Duodenal mucosa (tissue), 2 donors: ENCODE measurements at regions not wholly inside any gene's neighbourhood (a gene's known extent, or its start where the extent isn't known, plus 50 kb on each side); places are given as distances from the start of the nearest gene placed in this dataset.

Source experiments
- H3K27ac ChIP-seq: one replicate; pipeline ENCODE4 v1.7.0; 2013; ENCODE audit warnings: low read depth, low read length
- H3K27me3 ChIP-seq, 2 donors: one replicate each; pipeline ENCODE4 v1.7.0; 2013; ENCODE audit warnings: low read length in 2 of 2, control low read depth in 1 of 2; ENCODE audit not compliant: insufficient read depth in 2 of 2, control insufficient read depth in 1 of 2
- H3K36me3 ChIP-seq, 2 donors: one replicate each; pipeline ENCODE4 v1.7.0; 2013; ENCODE audit warnings: low read length in 2 of 2, control low read depth in 1 of 2; ENCODE audit not compliant: insufficient read depth in 2 of 2, control insufficient read depth in 1 of 2
- H3K4me1 ChIP-seq, 2 donors: one replicate each; pipeline ENCODE4 v1.7.0; 2013; ENCODE audit warnings: low read length in 2 of 2, control low read depth in 1 of 2; ENCODE audit not compliant: insufficient read depth in 2 of 2, control insufficient read depth in 1 of 2
- H3K4me3 ChIP-seq, 2 donors: one replicate each; pipeline ENCODE4 v1.7.0; 2013; ENCODE audit warnings: low read length in 2 of 2, low read depth in 1 of 2
- H3K9ac ChIP-seq, 2 donors: one replicate each; pipeline ENCODE4 v1.7.0; 2013; ENCODE audit warnings: low read length in 2 of 2, low read depth in 1 of 2
- H3K9me3 ChIP-seq, 2 donors: one replicate each; pipeline ENCODE4 v1.7.0; 2013; ENCODE audit warnings: low read length in 2 of 2, control low read depth in 1 of 2; ENCODE audit not compliant: control insufficient read depth in 1 of 2

DNA sequence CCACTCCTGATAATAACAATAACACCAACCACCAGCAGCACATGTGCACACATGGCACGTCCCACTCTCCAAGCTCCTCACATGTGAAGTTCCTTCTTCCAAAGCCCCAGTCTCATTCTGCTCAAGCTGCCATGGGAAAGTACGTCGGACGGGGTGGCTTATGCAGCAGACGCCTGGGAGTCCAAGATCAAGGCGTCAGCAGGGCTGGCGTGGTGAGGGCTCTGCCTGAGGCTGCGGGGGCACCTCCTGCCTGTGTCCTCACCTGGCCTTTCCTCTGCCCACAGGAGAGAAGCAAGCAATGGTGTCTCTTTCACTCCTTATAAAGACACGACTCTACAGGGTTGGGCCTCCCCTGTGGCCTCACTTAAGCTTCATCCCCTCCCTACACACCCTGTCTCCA lies 68.8 kb upstream of the INSIG1 start:
- no peak overlapping the region for H3K9ac ChIP-seq
- H3K4me1 ChIP-seq: peaks cover 14 to 27% of the 10 kb centered on the region in 2 donors
- no peaks in the 10 kb centered on the region for H3K36me3 ChIP-seq
- H3K27ac ChIP-seq: no peak overlapping the region
- no peaks in the 10 kb centered on the region for H3K9me3 ChIP-seq
- H3K27me3 ChIP-seq: no peaks in the 10 kb centered on the region
- H3K4me3 ChIP-seq: no peak overlapping the region

DNA sequence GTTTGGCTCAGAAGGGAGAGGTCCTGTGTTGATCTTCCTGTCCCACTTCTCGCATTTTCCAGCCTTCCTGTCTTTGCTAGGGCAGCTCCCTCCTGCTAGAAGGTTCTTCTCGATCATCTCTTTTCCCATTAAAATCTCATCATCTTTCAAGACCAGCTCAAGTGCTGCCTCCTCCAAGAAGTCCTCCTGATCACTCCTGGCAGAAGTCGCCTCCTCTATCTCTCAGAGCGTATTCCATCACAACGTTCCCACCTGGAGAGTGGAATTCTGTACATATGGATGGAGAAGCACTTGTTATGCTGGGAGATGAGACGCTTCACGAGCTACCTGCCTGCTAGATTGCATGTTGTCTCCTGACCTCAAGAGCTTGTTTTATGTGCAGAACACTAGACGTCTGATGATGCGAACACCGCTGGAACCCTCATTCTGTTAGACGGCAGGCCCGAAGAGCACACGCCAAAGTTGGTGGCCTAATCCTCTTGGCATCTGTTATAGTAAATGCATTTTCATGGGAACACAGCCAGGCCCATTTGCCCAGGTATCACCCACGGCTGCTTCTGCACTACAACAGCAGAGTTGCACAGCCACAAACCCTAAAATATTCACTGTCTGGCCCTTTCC lies 68.0 kb upstream of the INSIG1 start:
- Histone ChIP-seq H3K36me3 (no peaks in the 10 kb centered on the region), H3K4me3 (no peak overlapping the region), H3K27me3 (no peaks in the 10 kb centered on the region), H3K27ac (no peak overlapping the region), H3K9me3 (no peaks in the 10 kb centered on the region), H3K4me1 (peaks cover 7 to 26% of the 10 kb centered on the region in 2 donors), H3K9ac (no peak overlapping the region)

DNA sequence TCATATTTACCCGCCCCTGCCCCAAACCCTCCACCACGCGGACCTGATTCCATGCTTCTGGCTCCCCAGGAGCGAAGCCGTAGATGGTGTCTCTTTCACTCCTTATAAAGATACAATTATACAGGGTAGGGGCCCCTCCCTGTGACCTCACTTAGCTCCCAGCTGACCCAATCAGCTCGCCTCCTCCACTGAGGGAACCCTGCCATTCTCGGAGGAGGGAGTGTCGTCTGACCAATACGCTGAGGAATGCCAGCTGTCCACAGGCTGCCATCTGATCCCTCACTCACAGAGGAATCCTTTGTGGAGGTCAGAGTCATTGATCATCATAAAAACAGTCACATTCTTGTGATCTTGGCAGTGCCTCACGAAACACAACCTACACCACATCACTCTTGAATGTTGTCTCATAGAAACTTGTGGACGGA lies 67.5 kb upstream of the INSIG1 start:
- H3K9ac ChIP-seq: no peak overlapping the region
- H3K9me3 ChIP-seq: no peaks in the 10 kb centered on the region
- H3K27ac ChIP-seq: no peak overlapping the region
- H3K4me1 ChIP-seq: peaks cover 1 to 25% of the 10 kb centered on the region in 2 donors
- H3K4me3 ChIP-seq: no peak overlapping the region
- no peaks in the 10 kb centered on the region for H3K27me3 ChIP-seq
- H3K36me3 ChIP-seq: no peaks in the 10 kb centered on the region

DNA sequence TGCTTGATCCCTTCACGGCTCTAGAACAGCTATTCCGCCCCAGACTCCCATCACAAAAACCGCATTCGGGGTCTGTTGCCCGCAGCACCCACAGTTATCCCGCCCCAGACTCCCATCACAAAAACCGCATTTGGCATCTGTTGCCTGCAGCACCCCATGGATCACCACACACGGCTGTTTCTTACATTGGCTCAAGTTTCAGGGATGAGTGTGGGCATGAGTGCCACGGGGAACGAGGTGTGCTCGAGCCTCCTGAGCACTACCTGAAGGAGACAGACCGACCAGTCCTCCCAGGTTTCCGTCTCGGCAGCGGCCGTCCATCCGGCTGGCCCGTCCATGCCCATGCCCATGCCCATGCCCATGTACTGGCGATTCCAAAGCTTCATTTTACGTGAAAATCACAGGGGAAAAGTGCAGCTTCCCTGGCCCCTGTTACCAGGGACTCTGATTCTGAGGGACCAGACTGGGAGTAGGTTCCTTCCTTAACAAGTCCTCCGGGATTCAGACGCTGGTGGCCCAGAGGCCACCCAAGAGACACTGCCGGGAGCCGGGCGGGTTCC lies 66.4 kb upstream of the INSIG1 start:
- no peak overlapping the region for H3K9ac ChIP-seq
- no peaks in the 10 kb centered on the region for H3K36me3 ChIP-seq
- no peak overlapping the region for H3K4me3 ChIP-seq
- H3K27me3 ChIP-seq: no peaks in the 10 kb centered on the region
- peaks cover 0 to 24% of the 10 kb centered on the region in 2 donors for H3K4me1 ChIP-seq
- H3K9me3 ChIP-seq: peaks cover 0 to 6% of the 10 kb centered on the region in 2 donors
- no peak overlapping the region for H3K27ac ChIP-seq

DNA sequence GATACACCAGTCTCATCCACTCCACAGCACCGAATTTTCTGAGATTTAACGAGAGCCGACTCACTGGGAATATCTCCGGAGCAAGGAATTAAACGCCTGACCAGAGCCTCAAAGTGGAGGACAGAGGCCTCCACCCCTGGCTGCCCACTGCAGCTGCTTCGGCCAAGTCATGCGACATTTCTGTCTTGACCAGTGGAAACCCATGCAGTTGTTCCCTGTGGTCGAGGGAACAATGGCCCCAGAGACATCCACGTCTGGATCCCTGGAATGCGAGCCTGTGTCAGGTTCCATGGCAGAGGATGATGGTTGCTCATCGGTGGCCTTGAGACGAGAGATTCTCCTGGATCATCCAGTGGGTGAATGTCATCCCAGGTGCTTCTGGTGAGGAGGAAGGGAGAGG lies 65.7 kb upstream of the INSIG1 start:
- peaks cover 0 to 24% of the 10 kb centered on the region in 2 donors for H3K4me1 ChIP-seq

DNA sequence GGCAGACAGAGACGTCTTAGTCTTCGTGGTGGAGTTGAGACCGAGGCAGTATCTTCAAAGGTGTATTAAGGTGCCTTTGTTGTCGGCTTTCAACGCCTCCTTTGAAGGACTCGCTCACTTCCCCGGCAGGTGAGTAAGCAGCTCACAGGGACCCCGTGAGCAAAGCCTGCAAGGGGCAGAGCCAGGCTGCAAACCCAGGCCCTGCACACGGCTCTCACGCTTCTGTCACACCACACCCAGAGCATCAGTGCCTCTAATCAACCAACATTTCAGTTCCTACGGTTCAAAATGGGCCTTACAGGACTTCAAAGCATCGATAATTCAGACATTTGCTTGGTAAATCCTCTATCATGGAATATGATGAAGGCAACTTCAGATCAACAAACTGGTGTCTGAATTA lies 64.8 kb upstream of the INSIG1 start:
- Histone ChIP-seq H3K4me3 (no peak overlapping the region), H3K27me3 (no peaks in the 10 kb centered on the region), H3K27ac (no peak overlapping the region), H3K9ac (no peak overlapping the region), H3K36me3 (no peaks in the 10 kb centered on the region), H3K4me1 (peaks cover 0 to 24% of the 10 kb centered on the region in 2 donors), H3K9me3 (peaks cover 0 to 6% of the 10 kb centered on the region in 2 donors)

More for the DNA sequence above, 65.7 kb upstream of the INSIG1 start:
- H3K9me3 ChIP-seq: peaks cover 0 to 6% of the 10 kb centered on the region in 2 donors
- no peaks in the 10 kb centered on the region for H3K36me3 ChIP-seq
- no peak overlapping the region for H3K27ac ChIP-seq
- no peaks in the 10 kb centered on the region for H3K27me3 ChIP-seq
- H3K4me3 ChIP-seq: no peak overlapping the region
- H3K9ac ChIP-seq: no peak overlapping the region

DNA sequence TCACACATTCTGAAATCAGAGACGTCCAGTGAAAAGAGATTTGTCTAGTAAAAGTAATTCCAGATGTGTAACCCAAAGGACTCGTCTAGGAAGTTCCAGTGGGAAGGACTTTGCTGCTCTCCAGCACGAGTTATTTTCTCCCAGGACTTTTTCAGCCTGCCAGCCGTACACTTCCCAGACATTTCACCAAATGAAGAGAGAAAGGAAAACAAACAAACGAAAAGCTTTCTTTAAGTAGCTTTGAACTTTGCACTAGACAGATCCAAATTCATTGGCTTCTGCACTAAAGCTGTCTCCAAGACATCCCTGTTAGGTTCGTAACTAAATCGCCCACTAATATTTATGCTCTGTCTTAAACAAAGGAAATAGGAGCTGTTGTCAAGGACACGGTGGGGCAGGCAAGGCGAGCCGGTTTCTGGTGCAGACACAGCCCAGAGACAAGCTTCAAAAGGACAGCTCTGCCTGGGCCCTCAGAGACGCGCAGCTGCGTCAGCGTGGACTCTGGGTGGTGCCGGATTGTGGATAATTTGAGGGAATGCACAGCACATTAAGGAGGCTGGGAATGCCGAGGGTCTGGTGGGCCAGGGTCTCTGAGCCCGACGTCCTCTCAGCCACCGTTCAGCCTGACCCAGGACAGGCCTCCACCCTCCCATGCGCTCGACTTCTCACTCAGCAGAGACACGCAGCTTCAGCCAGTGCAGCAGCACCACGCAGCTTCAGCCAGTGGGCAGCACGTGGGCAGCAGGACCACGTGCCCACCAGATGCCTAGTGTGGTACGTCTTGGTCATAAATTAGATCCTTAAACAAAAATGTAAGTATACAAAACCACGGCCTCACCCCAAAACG lies 64.1 kb upstream of the INSIG1 start:
- Histone ChIP-seq H3K36me3 (no peaks in the 10 kb centered on the region), H3K9ac (no peak overlapping the region), H3K27me3 (no peaks in the 10 kb centered on the region), H3K4me1 (peaks cover 0 to 24% of the 10 kb centered on the region in 2 donors), H3K4me3 (no peak overlapping the region), H3K27ac (no peak overlapping the region), H3K9me3 (peaks cover 0 to 6% of the 10 kb centered on the region in 2 donors)

DNA sequence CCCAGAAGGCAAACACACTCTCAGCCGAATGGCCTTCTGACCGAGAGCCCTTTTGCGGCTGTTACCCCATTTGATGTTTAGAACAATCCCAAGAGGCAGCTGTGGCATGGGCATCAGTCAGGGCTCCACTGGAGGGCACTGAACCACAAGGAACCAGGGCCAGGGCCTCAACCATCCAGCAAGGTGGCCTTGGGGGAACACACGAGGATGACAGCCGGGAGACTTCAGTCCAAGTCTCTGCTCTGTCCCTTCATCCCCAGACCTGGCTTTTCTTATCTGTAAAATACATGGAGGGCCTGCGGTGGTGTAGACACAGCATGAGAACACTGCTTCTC lies 63.6 kb upstream of the INSIG1 start:
- Histone ChIP-seq H3K9ac (no peak overlapping the region), H3K27me3 (no peaks in the 10 kb centered on the region), H3K9me3 (peaks cover 0 to 6% of the 10 kb centered on the region in 2 donors), H3K4me1 (peaks cover 0 to 24% of the 10 kb centered on the region in 2 donors), H3K4me3 (no peak overlapping the region), H3K36me3 (no peaks in the 10 kb centered on the region), H3K27ac (no peak overlapping the region)

DNA sequence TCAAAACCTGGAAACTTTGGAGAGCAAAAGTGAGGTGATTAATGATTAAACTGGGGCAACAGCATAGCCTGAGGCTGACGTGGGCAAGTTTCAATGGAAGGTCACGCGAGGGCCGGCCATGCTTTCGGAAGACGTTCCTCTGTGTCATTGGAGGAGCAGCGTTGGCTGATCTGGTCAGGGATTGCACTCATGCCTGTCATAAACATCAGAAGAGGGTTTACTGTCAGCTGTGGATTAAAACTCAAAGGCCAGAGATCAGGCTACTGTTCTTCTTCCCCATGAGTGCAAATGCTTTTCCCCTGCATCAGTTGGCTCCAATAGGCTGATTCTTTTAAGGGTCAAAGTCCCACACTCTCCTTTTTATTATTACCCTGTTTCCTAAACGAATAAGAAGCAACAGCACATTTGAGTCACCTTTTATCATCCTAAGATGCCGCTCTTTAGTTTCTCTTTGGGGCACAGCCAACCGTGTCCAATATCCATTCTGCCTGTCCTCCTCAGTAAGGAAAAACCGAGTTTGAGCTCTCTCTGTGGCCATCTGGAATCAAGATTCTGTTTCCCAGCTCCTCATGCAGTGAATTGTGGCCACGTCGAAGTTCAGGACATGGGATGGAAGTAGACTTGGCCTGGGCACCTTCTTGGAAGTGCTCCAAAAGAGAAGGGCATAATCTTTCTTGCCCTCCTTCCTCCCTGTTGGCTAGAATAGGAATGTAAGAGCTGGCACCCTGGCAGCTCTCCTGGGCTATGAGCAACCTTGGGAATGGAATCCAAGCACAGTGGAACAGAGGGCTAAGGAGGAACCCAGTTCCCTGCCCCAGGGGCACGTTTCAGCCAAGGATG lies 62.5 kb upstream of the INSIG1 start:
- H3K27me3 ChIP-seq: no peaks in the 10 kb centered on the region
- H3K4me1 ChIP-seq: peaks cover 0 to 24% of the 10 kb centered on the region in 2 donors
- no peak overlapping the region for H3K27ac ChIP-seq
- H3K36me3 ChIP-seq: no peaks in the 10 kb centered on the region
- peak overlapping the region; percentile 3 to 45 for H3K4me3 ChIP-seq
- H3K9ac ChIP-seq: no peak overlapping the region
- peaks cover 0 to 6% of the 10 kb centered on the region in 2 donors for H3K9me3 ChIP-seq
